GM18498 (cell line): ENCODE measurements at regions not wholly inside any gene's neighbourhood (a gene's known extent, or its start where the extent isn't known, plus 50 kb on each side); places are given as distances from the start of the nearest gene placed in this dataset.

ENCODE experiments used
- ATAC-seq: cut with Tn5 transposase; IDR thresholded peaks from one replicate; pipeline ENCODE4 v1.9.1; 2021; ENCODE audit warnings: mild to moderate bottlenecking, moderate library complexity; ENCODE audit not compliant: unreplicated experiment

DNA sequence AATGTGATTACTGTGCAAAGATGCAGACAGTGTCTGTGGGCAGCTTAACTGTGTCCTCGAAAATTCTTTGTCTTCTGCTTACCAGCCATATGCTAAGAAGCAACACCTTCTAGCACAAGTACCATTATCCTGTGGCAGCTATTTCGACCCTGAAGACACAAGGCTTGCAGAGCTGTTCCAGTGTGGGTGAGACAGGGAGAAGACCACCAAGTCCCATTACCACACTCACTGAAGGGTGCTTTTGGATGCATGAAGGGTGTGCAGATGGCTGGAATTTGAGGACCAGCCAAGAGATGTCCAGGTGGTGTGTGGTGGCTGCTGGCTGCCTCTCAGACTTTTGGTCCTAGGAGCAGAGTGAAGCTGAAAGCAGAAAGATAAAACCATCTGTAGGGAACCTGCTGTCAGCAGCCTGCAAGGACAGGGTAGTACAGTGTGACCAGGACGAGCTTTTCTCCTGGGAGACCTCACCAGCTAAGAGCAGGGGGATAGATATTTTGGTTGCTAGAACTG is 161.8 kb downstream of the ICE1 start:
- no peak for ATAC-seq

DNA sequence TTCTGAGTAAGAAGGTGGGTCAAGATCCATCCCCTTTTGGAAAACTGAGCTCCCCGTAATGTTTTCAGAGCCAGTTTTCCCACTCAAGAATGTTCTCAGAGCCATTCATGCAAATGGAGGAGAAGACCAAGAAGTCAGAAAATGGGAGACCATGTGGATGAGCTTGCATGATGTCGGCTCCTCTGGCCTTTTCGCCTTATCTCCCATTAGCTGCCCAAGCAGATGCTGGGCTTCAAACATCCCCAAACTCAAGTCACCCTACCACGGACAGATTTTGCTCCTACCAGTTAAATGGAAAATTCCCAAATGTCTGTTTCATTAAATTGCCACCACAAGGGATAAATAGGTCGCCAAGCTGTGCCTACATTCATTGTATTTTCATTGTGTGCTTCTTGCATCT is 161.4 kb downstream of the ICE1 start:
- ATAC-seq = no peak

DNA sequence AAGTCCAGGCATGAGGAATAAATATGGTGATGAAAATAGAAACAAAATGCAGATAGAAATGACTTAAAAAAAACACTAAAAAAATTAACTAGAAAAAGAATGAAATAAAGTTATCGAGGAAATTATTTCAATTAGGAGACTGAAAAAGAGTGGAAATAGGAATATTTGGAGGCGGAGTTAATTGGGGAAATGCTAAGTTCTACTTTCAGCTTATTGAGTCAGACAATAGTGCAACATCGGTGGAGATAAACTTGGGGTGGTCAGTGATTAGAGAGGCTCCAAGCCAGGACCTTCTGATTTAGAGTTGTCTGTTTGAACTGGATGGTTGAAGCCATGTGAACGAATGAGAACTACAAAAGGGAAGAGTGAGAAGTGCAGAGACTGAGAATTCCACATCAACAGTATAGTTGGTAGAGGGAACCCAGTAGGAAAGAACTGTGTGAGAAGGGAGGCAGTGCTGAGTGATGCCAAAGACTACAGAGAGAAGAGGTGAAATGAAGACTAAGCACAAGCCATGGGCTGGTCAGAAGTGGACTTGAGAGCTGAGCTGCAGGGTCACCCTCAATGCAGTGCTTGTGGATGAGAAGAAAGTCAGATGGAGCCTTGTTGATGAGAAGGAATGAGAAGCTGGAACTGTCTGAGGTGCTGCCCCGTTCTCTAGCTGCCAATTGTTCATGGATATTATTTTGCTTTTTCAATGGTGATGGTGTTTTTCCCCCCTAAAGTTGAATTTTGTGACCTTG is 160.7 kb downstream of the ICE1 start:
- no peak for ATAC-seq

DNA sequence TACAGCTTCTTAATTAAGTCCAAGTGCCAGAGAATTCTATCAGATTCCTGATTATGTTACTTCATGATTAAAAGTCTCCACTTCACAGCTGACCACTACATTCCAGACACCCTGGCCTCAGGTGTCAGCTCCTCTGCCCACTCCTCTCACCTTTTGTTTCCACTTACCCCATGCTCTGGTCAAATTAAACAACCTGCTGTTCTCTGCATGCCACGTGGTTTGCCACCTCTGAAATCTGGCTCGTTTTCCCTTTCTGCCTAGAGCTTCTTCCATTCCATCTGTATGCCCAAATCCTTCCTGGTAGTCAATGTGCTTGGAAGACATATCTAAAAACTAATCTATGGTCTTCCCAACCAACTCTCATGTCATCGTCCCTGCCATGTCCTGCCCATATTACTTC is 158.6 kb downstream of the ICE1 start:
- ATAC-seq = no peak

DNA sequence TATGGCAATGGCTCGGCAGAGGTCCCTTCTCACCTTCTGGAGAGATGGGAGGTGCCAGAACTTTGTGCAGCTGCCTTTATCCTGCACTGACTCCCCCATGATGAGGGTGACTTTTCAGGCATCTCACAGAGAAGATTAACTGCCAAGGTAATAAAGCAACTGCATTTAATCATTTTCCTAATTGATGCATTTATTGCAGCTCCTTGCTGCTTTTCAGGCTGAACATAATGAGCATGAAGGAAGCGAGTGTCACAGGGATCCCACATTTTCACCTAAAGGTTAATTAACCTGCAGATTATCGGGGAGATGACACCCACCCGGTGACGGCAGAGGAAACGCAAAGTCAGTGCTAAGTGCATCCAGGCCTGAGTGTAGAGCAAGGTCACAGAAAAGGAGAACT is 154.3 kb downstream of the ICE1 start:
- ATAC-seq = no peak

DNA sequence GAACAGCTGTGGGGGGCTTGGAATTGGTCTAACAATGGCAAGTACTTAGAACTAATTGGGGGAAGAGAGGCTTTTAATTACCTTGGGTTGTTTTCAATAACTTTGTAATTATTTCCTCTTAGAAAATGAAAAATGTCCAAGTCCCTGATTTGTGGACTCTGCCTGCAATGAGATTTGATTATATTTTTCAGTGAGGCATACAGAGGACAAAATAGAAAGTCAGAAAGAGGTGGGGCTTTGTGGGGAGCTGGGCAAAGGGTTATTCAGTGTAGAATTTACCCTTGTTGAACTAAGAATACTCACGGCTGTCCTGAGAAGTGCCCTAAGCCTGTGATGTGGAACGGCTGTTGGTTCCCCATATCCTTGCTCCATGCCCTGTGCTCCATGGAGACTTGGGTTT is 153.0 kb downstream of the ICE1 start:
- no peak for ATAC-seq

GRCh38 chr5:5573798-5574380 is 151.4 kb downstream of the ICE1 start:
- no peak for ATAC-seq

GRCh38 chr5:5572976-5573797 is 150.7 kb downstream of the ICE1 start:
- ATAC-seq = no peak

GRCh38 chr5:5572010-5572865 is 149.8 kb downstream of the ICE1 start:
- no peak for ATAC-seq

- ATAC-seq = no peak
Observed at GRCh38 chr5:5570646-5571045, 148.2 kb downstream of the ICE1 start.

DNA sequence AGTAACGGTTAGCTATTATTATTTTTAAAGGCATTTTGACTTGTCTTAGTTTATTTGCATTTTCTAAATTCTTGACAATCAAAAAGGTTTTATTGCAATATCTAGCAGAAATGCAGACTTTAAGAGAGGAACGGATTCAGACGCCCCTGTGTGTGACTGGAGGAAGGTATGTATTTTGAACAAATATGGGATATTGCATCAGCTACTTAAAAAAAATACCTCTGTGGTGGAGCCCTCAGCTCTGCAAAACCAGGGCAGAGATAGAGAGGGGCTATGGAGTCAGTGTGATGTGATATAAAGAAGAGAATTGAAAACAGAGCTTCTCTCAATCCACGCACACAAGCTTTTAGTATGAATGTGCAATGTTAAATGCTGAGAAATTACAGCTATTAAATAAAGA is 142.4 kb downstream of the ICE1 start:
- no peak for ATAC-seq

DNA sequence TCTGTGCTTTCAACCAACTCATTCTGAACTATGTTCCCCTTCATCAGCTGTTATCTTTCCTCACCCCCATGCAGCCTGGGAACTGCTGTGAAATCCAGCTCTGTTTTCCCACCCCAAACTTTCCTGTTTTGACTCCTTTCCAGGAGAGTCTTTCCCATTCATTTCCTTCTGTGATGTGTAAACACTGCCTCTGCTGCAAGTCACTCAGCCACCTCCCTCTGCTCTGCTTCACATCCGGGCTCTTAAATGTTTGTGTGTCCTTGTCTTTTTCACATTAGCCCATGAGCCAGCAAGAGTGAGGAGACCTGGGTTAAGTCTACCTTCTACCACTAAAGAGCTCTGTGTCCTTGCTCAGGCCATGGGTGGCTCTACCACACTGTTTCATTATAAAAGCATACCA is 137.5 kb downstream of the ICE1 start:
- ATAC-seq = no peak

DNA sequence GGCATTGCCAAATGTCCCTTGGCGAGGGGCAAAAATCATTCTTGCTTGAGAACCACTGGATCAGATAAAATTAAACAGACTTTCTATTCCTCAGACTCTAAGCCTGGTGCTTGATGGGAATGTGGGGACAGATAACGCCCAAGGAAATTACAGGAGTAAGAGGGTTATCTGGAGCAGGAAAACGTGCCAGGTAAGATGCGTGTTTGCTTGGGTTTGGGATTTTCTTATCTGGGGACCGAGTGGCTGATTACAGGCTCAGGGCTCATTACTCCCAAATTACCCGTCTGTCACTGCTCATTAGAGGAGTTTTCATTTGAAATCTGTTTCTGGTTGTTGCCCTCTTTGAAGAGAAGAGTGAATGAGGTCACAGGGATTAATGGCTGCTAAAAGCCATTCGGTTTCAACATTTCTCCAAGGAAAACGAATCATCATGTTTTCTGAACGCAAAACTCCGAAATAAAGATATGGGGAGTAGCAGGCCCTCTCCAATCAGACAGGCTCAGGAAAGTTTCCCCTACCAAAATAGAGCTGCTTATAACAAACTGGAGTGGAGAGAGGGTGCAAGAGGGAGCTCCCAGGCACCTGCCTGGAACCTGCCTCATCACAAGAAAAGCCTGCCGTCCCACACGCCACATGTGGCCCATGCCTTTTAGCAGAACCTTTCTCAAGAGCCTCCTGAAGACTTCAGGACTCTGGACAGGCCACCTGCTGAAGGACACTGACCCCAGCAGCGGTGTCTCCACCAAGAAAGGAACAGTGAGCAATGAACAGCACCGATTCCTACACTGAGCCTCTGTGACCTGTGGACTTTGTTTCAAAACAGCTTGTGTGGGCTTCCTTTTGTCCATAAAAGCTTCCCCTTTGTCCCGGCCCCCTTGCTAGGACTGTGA is 136.4 kb downstream of the ICE1 start:
- ATAC-seq = no peak

DNA sequence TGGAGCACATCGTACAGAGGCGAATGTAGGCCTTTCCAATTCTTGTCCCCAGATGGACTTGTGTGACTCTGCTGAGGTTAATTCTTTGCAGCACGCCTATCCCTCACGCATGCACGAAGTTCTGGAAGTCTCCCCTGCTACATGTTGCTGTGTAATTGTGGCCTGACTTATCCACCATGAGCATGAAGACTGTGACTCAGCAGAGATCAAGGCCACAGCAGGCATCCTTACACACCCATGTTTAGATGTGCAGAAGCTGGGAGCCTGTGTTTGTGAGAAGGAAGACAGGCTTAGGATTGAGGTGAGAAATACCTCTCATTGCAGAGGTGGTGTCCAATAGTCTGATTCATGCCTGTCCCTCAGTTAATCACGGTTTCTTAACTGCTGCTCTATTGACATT is 135.6 kb downstream of the ICE1 start:
- ATAC-seq = no peak

DNA sequence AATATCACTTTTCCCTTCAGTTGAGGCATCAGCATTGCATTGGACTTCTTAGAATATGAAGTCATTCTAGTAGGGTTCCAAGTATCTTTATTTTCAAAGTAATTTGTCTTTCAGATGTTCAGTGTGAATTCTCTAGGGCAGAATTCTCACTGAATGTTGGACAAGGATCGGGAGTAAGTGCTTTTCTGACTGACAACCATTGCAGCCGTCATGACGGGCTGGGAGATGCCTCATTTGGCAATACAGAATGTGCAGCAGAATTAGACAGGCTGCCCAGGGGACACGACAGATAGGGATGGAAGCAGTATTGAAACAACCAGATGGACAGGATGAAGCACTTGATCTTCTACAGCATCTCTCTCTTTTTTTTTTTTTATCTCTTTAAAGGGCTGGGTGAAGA is 129.0 kb downstream of the ICE1 start:
- no peak for ATAC-seq

DNA sequence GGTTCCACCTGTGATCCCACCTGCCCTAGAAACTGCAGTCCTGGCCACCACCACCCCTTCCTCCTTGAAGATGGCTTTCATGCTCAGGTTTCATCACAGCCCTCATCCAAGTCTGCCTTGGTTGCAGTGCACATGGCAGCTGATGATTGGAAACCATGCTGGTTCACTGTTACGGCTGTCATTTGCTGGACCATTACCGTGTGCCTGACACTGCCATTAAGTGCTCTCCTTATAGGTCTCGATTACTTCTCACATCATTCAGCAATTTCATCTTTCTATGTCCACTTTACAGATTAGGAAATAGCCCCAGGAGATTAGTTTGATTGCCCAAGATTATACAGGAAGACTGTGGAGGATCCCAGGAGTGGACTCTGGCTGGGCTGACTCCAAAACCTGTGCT is 123.9 kb downstream of the ICE1 start:
- no peak for ATAC-seq

GRCh38 chr5:5544094-5544663 is 121.7 kb downstream of the ICE1 start:
- no peak for ATAC-seq

- ATAC-seq = no peak
Observed at GRCh38 chr5:5542654-5543053, 120.2 kb downstream of the ICE1 start.

DNA sequence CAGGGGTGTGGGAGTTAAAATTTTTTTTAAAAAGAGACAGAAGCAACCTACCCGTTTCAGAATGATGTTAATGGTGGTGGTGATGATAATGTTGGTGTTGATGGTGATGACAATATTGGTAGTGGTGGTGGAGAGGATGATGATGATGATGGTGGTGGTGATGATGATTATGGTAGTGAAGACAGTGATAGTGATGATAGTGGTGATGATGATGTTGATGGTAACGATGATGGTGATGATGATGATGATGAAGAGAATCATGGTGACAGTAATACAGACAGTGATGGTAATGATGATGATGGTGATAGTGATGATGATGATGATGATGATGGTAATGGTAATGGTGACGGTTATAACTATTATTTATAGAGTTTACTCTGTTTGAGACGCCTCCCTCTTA is 117.6 kb downstream of the ICE1 start:
- ATAC-seq = no peak
